GOT3 (cell line): ENCODE measurements at regions not wholly inside any gene's neighbourhood (a gene's known extent, or its start where the extent isn't known, plus 50 kb on each side); places are given as distances from the start of the nearest gene placed in this dataset.
"Not testable (repeated sequence)": the region's sequence is repeated elsewhere in the genome, so short reads cannot be mapped to it uniquely, and the experiment has no call there.

Experiments
- DNase-seq: peaks from one replicate; lab custom pipeline; 2025; ENCODE audit warnings: mixed read lengths; lab: John Stamatoyannopoulos, UW

- DNase-seq, result no peak
Measured at GRCh38 chr2:174697255-174697654, 67.0 kb downstream of the CHRNA1 start.

DNA sequence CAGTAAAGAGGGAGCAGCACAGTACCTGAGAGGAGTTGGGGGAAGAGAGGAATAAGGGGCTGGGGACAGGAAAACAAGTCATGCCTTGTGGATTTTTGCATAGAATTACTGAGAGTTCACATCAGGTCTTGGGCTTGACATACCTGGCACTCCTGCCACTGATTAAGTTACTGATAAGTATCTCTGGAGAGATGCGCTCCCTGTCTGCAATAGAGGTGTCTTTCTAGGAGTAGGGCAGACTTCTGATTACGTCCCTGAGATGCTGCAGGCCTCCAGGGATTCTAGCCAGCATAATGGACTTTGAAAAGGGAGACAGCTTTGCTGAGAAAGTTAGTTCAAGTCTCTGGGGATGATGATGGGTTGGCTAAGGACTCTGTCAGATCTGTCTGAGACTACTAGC is 69.4 kb downstream of the CHRNA1 start:
- no peak for DNase-seq

GRCh38 chr2:174694196-174694878 is 69.9 kb downstream of the CHRNA1 start:
- no peak for DNase-seq

DNA sequence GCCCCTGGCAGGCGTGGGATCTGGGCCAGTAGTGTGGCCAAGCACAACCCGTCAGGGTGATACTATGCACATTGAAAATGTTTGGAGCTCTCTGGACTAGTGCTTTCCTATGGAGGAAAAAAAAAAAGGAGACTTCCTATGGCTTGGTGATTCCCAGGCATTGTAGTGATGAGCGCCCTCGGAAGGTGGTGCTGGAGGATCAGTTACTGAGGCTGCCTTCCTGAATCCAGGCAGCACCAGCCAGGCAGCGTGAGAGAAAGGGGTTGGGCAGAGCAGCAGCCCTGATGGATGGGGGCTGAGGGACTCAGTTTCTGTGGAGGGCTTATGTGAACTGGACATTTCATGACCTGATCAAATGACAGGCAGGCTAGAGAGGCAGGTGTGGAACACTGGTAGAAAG is 70.9 kb downstream of the CHRNA1 start:
- no peak for DNase-seq

- no peak for DNase-seq
Measured at GRCh38 chr2:174692256-174692919, 71.9 kb downstream of the CHRNA1 start.

DNA sequence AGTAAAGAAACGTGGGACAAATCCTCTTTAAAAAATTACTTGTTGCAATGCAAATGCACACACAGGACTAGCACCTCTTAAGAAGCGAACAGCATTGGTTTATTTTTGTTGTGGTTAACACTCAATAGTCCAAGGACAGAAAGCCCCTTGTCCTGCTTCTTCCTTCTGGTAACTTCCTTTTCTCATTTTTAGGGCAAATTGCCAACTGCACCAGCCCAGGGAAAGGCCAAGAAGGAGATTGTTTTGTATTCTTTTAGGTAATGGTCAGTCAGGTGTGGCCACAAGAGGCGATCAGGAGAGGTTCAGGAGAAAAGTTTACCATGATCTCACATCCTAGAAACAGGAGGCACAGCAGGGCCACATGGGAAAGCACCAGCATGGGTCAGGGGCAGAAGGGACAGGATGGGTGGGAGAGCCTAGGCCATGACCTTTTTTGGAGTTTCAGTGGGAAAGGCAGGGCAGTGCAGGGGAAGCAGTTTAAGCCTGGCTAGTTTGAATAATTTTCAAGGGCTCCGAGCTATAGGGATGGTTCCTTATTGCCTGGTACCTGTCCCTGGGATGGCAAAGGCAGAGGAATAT is 73.0 kb downstream of the CHRNA1 start:
- DNase-seq, result no peak

GRCh38 chr2:174690026-174690425 is 74.2 kb downstream of the CHRNA1 start:
- DNase-seq, result no peak

DNA sequence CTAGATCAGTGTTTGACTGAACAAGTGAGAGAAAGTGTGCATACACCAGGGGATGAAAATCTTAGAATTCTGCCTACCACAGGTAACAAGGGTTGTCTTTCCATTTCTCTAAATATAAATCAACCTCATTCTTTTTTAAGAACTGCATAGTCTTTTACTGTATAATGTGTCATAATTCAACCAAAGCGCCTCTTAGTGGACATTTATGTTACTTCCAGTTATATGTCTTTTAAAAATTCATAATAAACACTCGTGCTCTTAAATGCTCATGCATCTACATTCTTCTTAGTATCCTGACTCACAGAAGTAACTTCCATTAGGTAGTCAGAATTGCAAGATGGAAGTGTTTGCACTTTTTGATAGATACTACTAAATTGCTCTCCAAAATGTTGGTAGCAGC is 76.2 kb downstream of the CHRNA1 start:
- no peak for DNase-seq

- no peak for DNase-seq
Measured at GRCh38 chr2:174686430-174686829, 77.8 kb downstream of the CHRNA1 start.

- DNase-seq, result no peak
Measured at GRCh38 chr2:174683392-174683759, 80.9 kb downstream of the CHRNA1 start.

DNA sequence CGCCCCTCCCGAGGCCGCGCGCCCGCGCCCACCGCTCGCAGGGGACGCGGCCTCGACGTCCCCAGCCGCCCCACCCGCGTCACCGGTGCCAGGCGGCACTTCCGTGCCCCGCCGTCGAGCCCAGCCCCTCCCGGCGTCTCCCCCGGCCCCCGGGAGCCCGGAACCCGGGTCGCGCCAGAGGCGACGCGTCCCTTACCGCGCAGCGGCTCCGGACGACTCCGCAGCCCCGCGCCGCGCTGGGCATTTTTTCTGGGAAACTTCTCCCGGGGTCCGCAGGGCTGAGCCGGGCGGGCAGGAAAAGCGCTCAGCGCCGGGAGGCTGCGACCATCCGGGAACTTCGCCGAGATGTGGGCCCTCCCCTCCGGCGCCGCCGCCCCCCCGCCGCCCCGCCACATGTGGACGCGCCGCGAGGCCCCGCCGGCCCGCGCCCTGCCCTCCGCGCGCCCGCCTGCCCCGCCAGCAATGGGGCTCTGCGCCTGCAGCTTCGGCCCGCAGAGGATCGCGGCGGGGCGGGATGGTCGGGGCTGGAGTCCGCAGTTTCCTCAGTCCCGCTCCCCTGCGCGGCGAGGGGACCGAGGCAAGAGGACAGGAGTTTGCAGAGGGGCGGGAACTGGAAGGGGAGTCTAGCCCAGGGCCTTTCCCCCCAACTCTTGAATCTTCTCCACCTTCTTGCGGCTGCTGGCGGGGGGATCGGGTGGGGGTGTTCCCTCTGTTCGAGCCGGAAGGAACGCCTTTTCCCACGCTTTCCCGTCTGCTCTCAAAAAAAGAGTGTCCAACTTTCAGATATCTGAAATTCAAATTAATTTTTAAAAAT is 81.5 kb downstream of the CHRNA1 start:
- peak; percentile 23 for DNase-seq

GRCh38 chr2:174682007-174682577 is 82.2 kb downstream of the CHRNA1 start:
- DNase-seq, result no peak

GRCh38 chr2:174681099-174682006 is 82.9 kb downstream of the CHRNA1 start:
- no peak for DNase-seq

- DNase-seq, result no peak
Measured at GRCh38 chr2:174680221-174680620, 82.6 kb upstream of the WIPF1 start.

GRCh38 chr2:174678395-174678794 is 80.8 kb upstream of the WIPF1 start:
- DNase-seq, result no peak

DNA sequence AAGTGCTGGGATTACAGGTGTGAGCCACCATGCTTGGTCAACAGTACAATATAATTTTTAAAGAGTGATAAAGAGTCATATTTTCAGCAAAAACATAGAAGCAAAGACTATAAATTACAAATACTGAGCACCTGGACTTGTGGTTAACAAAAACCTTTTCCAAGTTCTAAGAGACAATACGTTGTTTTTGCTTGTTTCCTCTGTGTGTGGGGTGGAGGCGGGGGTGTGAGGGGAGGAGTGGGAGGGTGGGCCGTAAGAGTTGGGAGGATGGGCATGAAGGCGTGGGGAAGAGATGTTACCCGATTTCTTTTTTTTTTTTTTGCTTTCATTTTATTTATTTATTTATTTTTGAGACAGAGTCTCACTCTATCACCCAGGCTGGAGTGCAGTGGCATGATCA is 78.0 kb upstream of the WIPF1 start:
- DNase-seq, result no peak

DNA sequence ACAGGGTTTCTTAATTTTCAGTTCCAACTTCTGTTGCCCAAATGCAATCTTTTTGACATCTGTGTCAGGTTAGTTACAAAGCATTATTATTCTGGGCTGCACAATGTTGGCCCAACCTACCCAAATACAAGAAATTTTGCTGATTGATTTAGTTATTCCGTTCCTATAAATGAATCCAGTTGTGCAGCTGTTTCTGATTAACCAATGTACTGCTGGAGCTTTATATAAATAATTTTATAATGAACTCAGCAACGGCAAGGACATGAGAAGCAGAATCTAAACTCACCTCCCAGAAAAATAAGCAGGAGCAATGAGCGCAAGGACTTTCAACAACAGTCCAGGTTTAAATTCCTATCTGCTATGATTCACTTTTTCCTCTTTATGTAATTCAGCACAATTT is 76.3 kb upstream of the WIPF1 start:
- no peak for DNase-seq

DNA sequence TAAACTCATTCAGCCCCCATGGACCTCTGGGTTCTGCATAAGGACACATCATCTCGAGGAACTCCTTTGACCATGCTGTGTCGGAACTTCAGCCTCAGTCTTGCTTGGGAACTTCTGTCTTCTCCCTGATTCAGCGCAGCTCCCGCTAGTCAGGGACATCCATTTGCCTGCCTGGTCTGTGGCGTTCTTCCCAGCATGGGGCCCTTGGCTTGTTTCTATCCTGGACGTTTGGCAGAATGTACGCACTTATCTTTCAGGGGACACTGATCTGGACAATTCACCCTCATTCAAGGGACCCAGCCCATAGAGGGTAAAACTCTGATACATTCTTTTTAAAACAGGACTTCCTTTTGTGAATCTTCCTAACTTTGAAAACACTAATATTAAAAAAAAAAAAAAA is 75.8 kb upstream of the WIPF1 start:
- DNase-seq, result no peak

DNA sequence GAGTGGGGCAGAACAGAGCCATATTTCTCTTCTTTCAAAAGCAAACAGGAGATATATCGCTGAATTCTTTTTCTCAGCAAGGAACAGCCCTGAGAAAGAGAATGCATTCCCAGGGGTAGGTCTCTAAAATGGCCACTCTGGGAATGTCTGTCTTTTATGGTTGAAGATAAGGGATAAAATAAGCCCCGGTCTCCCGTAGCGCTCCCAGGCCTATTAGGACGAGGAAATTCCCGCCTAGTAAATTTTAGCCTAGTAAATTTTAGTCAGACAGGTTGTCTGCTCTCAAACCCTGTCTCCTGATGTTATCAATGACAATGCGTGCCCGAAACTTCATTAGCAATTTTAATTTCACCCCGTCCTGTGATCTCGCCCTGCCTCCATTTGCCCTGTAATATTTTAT is 73.9 kb upstream of the WIPF1 start:
- DNase-seq, result not testable (repeated sequence)

- DNase-seq, result no peak
Measured at GRCh38 chr2:174670446-174670845, 72.8 kb upstream of the WIPF1 start.

GRCh38 chr2:174669336-174669735 is 71.7 kb upstream of the WIPF1 start:
- DNase-seq, result no peak
